BLaER1 (cell line): ENCODE measurements at regions not wholly inside any gene's neighbourhood (a gene's known extent, or its start where the extent isn't known, plus 50 kb on each side); places are given as distances from the start of the nearest gene placed in this dataset.

ENCODE experiments used
- H3K27ac ChIP-seq: shearing (Covaris generic); formaldehyde crosslinking; 2 replicates; pipeline ENCODE4 v1.8.1; 2022
- H3K27me3 ChIP-seq: shearing (Covaris generic); formaldehyde crosslinking; 2 replicates; pipeline ENCODE4 v1.8.1; 2022
- H3K36me3 ChIP-seq: shearing (Covaris generic); formaldehyde crosslinking; 2 replicates; pipeline ENCODE4 v1.8.1; 2022
- H3K4me1 ChIP-seq: shearing (Covaris generic); formaldehyde crosslinking; 2 replicates; pipeline ENCODE4 v1.8.1; 2022
- H3K4me2 ChIP-seq: shearing (Covaris generic); formaldehyde crosslinking; 2 replicates; pipeline ENCODE4 v1.8.1; 2022
- H3K4me3 ChIP-seq: shearing (Covaris generic); formaldehyde crosslinking; 2 replicates; pipeline ENCODE4 v1.8.1; 2022
- H3K9ac ChIP-seq: shearing (Covaris generic); formaldehyde crosslinking; 2 replicates; pipeline ENCODE4 v1.8.1; 2022
- H3K9me3 ChIP-seq: shearing (Covaris generic); formaldehyde crosslinking; 2 replicates; pipeline ENCODE4 v1.8.1; 2022
- H4K20me1 ChIP-seq: shearing (Covaris generic); formaldehyde crosslinking; 2 replicates; pipeline ENCODE4 v1.8.1; 2022
- Cebpa-rat ChIP-seq: shearing (Covaris generic); IDR thresholded peaks from 2 replicates; pipeline ENCODE4 v1.8.1; 2022

DNA sequence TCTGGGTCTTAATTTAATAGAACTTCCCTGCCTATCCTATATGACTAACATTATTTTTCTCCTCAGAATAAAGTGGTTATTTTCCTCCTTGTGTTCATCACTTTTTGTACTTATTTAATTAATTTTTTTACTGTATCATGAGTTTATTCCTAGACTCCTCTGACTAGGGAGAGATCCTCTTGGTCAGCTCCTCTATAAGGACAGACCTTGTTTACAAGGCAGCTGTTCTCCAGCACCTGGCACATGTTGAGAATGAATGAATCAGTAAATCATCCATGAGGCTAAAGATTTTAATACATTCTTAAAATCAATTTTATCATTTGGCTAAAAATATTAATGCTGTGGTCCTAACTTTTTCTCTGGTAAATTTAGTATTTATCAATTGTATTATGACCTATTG lies 139.8 kb downstream of the NUDT12 start:
- H3K9ac ChIP-seq, result no peak overlapping the region
- peaks cover 12% of the 10 kb centered on the region for H3K4me1 ChIP-seq
- H4K20me1 ChIP-seq, result no peaks in the 10 kb centered on the region
- no peak overlapping the region for H3K4me2 ChIP-seq
- no peaks in the 10 kb centered on the region for H3K36me3 ChIP-seq
- H3K27ac ChIP-seq, result no peak overlapping the region
- H3K9me3 ChIP-seq, result no peaks in the 10 kb centered on the region
- no peaks in the 10 kb centered on the region for H3K27me3 ChIP-seq
- no peak overlapping the region for H3K4me3 ChIP-seq
- no peak for TF ChIP-seq Cebpa-rat

DNA sequence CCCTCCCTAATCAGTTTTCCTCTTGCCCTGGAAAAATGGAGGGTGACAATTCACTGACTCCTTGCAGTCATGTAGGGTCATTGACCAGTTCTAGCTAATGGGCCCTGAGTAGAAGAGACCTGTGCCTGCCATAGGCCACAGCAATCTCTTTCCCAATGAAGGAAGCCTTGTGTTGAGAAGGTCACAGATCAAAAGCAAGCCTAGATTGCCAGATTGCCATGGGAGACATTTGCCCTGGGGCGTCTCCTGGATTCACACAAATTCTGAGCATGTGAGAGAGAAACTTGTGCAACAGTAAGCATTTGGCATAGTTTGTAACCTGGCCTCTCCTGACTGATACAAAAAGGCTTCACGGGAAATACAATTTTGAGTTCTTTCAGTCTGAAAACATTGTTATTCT lies 148.0 kb downstream of the NUDT12 start:
- H3K36me3 ChIP-seq, result no peaks in the 10 kb centered on the region
- no peaks in the 10 kb centered on the region for H3K27me3 ChIP-seq
- no peak overlapping the region for H3K4me3 ChIP-seq
- H3K4me1 ChIP-seq, result peaks cover 16% of the 10 kb centered on the region; the same call in 1 of the 2 replicates
- H3K9ac ChIP-seq, result no peak overlapping the region
- no peaks in the 10 kb centered on the region for H3K9me3 ChIP-seq
- H3K27ac ChIP-seq, result no peak overlapping the region
- no peak for TF ChIP-seq Cebpa-rat
- no peaks in the 10 kb centered on the region for H4K20me1 ChIP-seq
- no peak overlapping the region for H3K4me2 ChIP-seq

DNA sequence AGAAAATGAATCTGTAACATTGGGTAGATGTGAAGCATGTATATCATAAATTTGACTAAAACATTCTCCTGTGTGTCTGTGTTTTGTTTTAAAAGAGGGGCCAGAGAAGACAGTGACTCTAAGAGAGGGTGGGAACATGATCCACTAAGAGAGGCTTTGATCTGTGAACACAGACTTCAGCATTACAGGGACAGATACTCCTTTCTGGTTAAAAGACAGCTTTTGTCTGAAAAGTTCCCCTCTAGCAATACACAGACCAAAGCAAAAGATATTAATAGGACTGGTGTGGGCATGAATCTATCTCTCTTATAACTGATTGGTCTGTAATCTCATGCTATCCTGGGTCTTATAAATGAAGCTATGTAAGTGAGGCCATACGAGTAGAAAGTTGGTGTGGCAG lies 150.9 kb downstream of the NUDT12 start:
- Histone ChIP-seq H3K9me3 (no peaks in the 10 kb centered on the region), H3K4me1 (peaks cover 16% of the 10 kb centered on the region; the same call in 1 of the 2 replicates), H3K36me3 (no peaks in the 10 kb centered on the region), H3K4me2 (no peak overlapping the region), H3K9ac (no peak overlapping the region), H3K4me3 (no peak overlapping the region), H3K27ac (no peak overlapping the region), H3K27me3 (no peaks in the 10 kb centered on the region), H4K20me1 (no peaks in the 10 kb centered on the region)
- no peak for TF ChIP-seq Cebpa-rat

DNA sequence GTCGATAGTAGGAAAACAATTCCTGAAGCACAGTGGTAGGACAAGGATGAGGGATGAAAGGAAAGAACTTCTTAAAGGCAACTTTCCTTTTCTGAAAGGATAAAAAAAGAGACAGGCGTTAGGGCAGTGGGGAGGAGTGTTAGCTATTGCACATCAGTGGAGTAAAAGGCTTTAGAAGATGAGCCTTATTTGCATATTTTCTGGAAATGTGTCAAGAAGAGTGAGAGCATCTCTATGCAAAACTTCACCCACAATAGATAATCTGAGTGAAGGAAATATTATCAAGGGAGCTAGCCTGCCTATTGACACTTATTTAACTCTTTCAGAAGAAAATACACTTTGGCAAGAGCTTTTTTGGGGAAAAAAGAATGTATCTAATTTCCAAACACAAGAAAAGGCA lies 151.6 kb downstream of the MACIR start:
- no peak overlapping the region for H3K4me2 ChIP-seq
- H3K9me3 ChIP-seq, result no peaks in the 10 kb centered on the region
- no peaks in the 10 kb centered on the region for H3K27me3 ChIP-seq
- H3K9ac ChIP-seq, result no peak overlapping the region
- no peak overlapping the region for H3K27ac ChIP-seq
- H3K36me3 ChIP-seq, result no peaks in the 10 kb centered on the region
- TF ChIP-seq Cebpa-rat, result no peak
- no peak overlapping the region for H3K4me3 ChIP-seq
- no peaks in the 10 kb centered on the region for H4K20me1 ChIP-seq
- peaks cover 16% of the 10 kb centered on the region; the same call in 1 of the 2 replicates for H3K4me1 ChIP-seq

DNA sequence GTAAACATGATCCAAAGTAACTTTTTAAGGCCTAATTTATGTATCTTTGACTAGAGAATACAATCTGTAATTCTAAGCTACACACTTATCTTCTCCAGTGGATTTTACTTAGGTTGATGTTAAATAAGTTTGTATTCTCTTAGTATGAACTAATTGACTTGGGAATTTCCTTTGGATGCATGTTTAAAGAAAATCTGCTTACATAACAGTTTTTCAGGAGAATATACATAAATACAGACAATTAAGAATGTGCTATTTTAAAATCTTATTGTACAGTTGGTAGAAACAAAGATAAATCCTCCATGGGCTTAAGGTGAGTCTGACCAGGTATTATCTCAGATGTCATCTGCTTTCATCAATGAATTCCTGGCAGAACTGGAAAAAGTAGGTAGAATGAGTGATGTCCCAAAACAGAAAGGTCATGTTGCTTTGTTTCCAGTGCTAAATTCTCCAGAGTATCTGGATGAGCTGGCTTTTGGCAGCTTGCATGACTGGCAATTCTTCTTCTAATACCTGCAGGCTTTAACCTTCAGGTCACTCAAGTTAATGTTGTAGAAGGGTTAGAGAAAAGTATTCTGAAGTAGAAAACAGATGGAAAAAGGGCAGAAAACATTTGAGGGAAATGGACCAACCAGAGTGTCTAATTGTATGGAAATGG lies 150.6 kb downstream of the MACIR start:
- no peak for TF ChIP-seq Cebpa-rat
- Histone ChIP-seq H3K9me3 (no peaks in the 10 kb centered on the region), H3K9ac (no peak overlapping the region), H4K20me1 (no peaks in the 10 kb centered on the region), H3K4me2 (no peak overlapping the region), H3K4me1 (peaks cover 16% of the 10 kb centered on the region; the same call in 1 of the 2 replicates), H3K27ac (no peak overlapping the region), H3K36me3 (no peaks in the 10 kb centered on the region), H3K4me3 (no peak overlapping the region), H3K27me3 (no peaks in the 10 kb centered on the region)

DNA sequence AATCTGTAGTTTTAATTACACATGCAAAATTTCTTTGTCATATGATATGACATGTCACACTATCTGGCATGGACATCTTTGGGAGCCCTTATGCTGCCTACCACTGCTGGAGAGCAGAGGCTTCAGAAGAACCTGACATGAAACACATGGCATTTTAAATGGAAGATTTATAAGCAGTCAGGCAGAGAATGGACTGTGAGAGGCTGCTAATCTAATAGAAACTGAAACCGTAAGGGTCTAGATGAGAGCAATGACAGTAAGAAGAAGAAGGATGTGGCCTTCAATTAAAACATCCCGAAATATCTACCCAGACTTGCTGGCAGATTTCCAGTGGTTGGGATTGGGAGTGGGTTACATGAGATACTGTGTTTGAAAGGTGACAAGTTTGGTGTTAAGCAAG lies 149.8 kb downstream of the MACIR start:
- Histone ChIP-seq H4K20me1 (no peaks in the 10 kb centered on the region), H3K9ac (no peak overlapping the region), H3K27me3 (no peaks in the 10 kb centered on the region), H3K9me3 (no peaks in the 10 kb centered on the region), H3K4me1 (peaks cover 16% of the 10 kb centered on the region; the same call in 1 of the 2 replicates), H3K27ac (no peak overlapping the region), H3K36me3 (no peaks in the 10 kb centered on the region), H3K4me3 (no peak overlapping the region), H3K4me2 (no peak overlapping the region)
- TF ChIP-seq Cebpa-rat, result no peak

DNA sequence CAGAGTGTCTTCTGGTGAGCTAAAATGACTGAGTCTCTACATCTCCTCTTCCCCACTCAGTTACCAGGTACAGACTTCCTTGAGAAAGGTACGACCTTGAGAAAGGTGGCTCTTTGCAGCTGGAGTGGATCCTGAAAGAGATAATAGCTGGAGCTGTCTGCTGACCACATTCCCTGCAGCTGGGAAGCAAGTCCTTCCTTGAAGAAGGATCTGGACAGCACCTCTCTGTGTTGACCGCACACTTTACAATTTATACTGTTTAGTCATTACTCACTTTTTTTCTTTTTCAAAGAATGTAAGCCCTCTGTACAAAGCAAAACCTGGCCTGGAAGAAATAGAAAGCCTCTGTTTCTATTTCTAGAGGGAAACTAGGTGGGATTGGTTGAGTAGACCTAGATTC lies 148.8 kb downstream of the MACIR start:
- no peak for TF ChIP-seq Cebpa-rat

DNA sequence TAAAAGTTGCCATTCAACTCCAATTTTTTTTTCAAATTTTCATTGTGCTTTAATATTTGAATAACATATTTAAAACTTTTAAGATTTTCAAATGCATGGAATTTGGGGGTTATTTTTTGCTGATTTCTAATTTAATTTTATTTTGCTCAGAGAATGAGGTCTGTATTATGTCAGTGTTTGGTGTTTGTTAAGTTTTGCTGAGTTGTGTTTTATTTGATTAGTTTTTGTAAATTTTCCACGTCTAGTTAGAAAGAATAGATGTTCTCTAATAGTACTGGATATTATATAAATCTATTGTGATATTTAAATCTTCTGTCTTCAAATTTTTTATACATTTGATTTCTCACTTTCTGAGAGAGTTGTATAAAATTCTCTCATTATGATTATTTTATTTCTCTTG lies 145.9 kb downstream of the MACIR start:
- H3K27me3 ChIP-seq, result no peaks in the 10 kb centered on the region
- H3K9ac ChIP-seq, result no peak overlapping the region
- H3K4me3 ChIP-seq, result no peak overlapping the region
- no peak for TF ChIP-seq Cebpa-rat
- H3K4me2 ChIP-seq, result no peak overlapping the region
- no peaks in the 10 kb centered on the region for H3K36me3 ChIP-seq
- H3K4me1 ChIP-seq, result no peaks in the 10 kb centered on the region
- no peak overlapping the region for H3K27ac ChIP-seq
- H3K9me3 ChIP-seq, result no peaks in the 10 kb centered on the region
- H4K20me1 ChIP-seq, result no peaks in the 10 kb centered on the region

More for the DNA sequence above, 148.8 kb downstream of the MACIR start:
- Histone ChIP-seq H3K4me1 (peaks cover 16% of the 10 kb centered on the region; the same call in 1 of the 2 replicates), H4K20me1 (no peaks in the 10 kb centered on the region), H3K27me3 (no peaks in the 10 kb centered on the region), H3K4me2 (no peak overlapping the region), H3K27ac (no peak overlapping the region), H3K9ac (no peak overlapping the region), H3K9me3 (no peaks in the 10 kb centered on the region), H3K4me3 (no peak overlapping the region), H3K36me3 (no peaks in the 10 kb centered on the region)

DNA sequence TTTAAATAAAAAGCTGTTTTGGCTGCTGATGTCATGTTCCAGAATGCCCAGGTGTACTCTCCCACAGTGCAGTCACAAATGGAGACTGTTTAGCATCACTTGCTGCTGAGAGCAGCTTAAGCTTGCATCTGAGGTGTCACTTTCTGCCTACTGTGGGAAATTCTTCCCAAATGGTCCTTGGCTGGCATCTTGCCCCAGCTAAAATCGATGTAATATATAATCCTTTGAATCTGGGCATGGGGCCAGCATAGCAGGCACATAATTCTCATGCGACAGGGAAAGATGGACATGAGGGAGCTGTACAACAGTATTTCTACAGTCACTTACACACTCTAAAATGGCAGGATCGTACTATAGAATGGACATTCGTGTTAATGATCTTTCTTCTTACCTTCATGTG lies 144.3 kb downstream of the MACIR start:
- H3K4me3 ChIP-seq, result no peak overlapping the region
- no peaks in the 10 kb centered on the region for H3K36me3 ChIP-seq
- no peak for TF ChIP-seq Cebpa-rat
- no peaks in the 10 kb centered on the region for H3K4me1 ChIP-seq
- no peaks in the 10 kb centered on the region for H3K27me3 ChIP-seq
- no peaks in the 10 kb centered on the region for H3K9me3 ChIP-seq
- H3K27ac ChIP-seq, result no peak overlapping the region
- no peak overlapping the region for H3K4me2 ChIP-seq
- H4K20me1 ChIP-seq, result no peaks in the 10 kb centered on the region
- no peak overlapping the region for H3K9ac ChIP-seq

DNA sequence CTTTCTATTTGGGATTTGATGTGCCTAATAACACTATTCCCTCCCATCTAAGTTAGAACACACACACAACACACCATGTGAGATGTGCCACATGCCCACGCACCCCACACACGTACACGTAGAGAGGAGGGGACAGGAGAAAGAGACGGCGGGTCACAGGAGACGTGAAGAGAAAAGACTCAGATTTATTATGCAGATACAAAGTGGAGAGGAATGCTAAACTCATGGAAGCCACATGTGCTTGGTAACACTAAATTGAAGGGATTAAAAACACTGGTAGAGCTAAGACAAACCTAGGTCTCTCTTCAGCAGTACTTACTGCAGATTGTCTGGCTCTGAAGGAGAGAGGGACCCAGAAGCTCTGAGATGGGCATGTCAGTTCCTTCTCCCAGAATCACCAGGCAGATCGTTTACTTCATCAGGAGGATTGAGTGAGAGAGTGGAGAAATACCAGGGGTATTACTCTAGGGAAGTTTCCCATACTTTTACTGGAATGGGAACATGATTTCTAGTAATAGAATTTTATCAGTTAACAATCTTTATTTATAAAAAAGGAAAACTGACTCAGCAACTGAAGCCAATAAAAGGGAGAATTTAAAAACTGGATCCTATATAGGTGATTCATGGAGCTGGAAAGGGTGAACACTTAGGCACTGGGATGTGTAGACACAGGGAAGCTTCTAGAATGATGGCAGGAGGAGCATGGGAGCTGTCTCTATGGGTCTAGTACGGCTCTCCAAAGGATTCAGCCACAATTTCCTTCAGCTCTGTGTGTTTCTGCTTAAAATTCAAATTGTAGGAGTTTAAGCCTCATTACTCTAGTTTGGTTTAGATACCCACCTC lies 139.4 kb downstream of the MACIR start:
- H3K27me3 ChIP-seq, result no peaks in the 10 kb centered on the region
- H3K4me3 ChIP-seq, result no peak overlapping the region
- no peak overlapping the region for H3K4me2 ChIP-seq
- no peak overlapping the region for H3K27ac ChIP-seq
- no peaks in the 10 kb centered on the region for H4K20me1 ChIP-seq
- no peaks in the 10 kb centered on the region for H3K9me3 ChIP-seq
- no peak for TF ChIP-seq Cebpa-rat
- peaks cover 20% of the 10 kb centered on the region for H3K4me1 ChIP-seq
- no peaks in the 10 kb centered on the region for H3K36me3 ChIP-seq
- H3K9ac ChIP-seq, result no peak overlapping the region
